ENCODE measurements at regions not wholly inside any gene's neighbourhood (a gene's known extent, or its start where the extent isn't known, plus 50 kb on each side); places are given as distances from the start of the nearest gene placed in this dataset.

DNA sequence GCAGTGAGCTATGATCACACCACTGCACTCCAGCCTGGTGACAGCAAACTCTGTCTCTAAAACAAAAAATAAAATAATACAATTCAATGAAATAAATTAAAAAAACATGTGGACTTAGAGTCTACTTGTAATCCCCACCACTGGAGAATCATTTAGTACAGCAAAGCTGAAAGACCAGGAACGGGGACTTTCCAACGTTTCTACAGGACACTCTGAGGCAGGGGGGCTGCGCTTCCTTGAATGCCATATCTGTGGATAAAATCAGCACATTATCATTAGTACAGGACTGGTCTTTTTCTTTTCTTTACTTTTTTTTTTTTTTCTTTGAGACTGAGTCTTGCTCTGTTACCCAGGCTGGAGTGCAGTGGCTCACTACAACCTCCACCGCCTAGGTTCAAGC lies 124.8 kb downstream of the MXRA5 start:
- TF ChIP-seq SMC3 (IDR thresholded peaks at IDR 0.05; ENCODE audit: borderline replicate concordance, low read length) (no peak), MXI1 (IDR thresholded peaks at IDR 0.05; ENCODE audit: low read depth, low read length) (no peak), NR2F1 (conservative IDR thresholded peaks at IDR 0.05) (no peak), POLR2A (IDR thresholded peaks at IDR 0.05; ENCODE audit: low read depth, low read length) (no peak)

Measured in GM12878 (cell line).